ENCODE measurements at regions not wholly inside any gene's neighbourhood (a gene's known extent, or its start where the extent isn't known, plus 50 kb on each side); places are given as distances from the start of the nearest gene placed in this dataset.
"Not testable (repeated sequence)": the region's sequence is repeated elsewhere in the genome, so short reads cannot be mapped to it uniquely, and the experiment has no call there.

GRCh38 chr17:54518706-54519105 is 381.9 kb upstream of the TOM1L1 start:
- no peak for DNase-seq

DNA sequence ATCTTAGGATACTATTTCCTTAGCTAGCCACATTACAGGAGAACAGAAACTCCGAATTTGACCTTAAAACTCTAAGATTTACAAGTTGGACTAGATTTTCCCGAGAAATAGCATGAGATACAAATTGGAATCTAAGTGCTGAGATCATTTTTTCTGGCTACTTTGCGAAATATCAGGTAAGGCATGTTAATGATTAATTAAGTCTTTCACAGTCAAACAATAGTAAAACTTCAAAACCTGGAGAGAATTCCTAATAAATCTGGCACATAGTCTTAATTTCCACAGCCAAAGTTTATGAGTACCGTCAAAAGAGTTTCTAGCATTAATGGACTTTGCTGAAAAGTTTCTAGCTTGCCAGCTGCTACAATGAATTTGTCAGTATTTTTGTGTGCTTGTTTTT is 379.5 kb upstream of the TOM1L1 start:
- no peak for DNase-seq

DNA sequence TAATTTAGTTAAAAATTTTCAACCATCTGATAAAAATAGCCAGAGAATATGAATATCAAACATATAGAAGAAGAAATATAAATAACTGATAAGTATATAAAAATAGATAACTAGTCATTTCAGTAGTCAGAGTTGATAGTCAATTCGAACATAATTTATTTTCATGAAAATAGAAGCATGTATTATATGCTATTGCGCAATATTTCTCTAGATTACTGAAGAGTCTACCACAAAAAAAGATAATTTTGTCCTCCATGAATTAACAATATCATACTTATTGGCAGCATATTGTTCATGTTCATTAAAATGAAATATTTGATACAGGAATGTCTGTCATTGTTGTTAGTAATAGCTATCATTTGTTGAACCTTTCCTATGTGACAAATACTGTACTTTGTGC is 376.2 kb upstream of the TOM1L1 start:
- DNase-seq: no peak

DNA sequence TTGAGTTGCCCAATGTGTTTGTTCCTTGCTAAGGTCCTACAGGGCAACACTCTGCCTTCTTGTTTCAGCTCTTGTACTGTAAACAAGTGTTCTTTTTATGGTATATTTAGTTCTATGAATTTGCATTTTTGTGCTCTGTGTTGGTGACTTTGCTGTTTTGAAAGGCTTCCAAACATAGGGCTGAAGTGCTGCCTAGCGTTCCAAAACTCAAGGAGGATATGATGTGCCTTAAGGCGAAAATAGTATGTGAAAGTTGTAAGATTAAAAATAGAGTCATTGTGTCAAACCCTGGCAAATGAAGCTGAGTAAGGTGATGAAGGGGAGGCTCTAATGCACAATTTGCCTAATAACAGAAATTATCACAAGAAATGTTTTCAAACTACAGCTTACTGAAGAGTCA is 372.7 kb upstream of the TOM1L1 start:
- DNase-seq: no peak

GRCh38 chr17:54530398-54530797 is 370.3 kb upstream of the TOM1L1 start:
- no peak for DNase-seq

- no peak for DNase-seq
Measured at GRCh38 chr17:54536306-54536705, 364.3 kb upstream of the TOM1L1 start.

DNA sequence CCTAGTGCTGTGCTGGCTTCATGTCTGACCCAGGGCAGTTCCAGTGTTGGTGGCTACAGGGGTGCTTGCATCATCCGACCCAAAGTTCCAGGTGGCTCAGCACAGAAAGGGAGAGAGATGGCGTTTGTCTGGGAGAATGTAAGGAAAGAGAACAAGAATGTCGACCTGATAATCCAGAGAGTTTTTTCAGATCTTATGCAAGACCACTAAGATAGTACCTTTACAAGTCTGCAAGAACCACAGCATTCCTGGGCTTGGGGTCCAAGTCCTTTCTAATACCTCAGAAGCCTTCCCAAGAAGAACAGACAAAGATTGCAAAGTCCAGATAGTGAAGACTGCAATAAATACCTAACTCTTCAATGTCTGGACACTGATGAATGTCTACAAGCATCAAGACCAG is 363.0 kb upstream of the TOM1L1 start:
- no peak for DNase-seq

DNA sequence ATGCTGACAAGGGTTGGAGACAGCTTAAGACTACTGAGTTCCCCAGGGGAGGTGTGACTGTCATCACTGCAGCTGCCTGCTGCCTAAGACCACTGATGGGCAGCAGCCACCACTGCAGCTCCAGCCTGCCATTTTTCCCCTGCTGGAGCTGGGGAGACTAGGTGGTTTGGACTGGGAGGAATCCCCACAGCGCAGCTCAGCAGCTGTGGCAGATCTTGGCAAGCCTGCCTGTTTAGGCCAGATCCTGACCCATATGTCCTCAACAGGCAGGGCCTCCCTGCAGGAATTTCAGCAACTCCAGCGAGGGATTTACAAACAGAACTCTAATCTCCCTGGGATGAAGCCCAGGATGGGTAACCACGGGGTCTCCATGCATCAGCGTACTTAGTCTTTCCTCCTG is 356.4 kb upstream of the TOM1L1 start:
- DNase-seq: no peak

DNA sequence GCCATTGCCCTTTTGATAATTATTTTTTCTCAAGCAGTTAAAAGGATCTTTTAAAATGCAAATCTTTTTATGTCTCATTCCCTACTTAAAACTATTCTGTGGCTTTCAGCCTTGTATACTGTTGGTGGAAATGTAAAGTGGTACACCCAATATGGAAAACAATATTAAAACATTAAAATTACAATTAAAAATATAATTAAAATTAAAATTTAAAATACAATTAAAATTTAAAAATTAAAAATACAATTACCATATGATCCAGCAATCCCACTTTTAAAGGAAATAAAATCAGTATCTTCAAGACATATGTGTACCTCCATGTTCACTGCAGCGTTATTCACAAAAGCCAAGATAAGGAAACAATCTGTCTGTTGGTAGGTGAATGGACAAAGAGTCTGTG is 340.8 kb upstream of the TOM1L1 start:
- DNase-seq: no peak

GRCh38 chr17:54608634-54609155 is 292.0 kb upstream of the TOM1L1 start:
- DNase-seq: no peak

GRCh38 chr17:54620399-54620978 is 280.2 kb upstream of the TOM1L1 start:
- no peak for DNase-seq

- no peak for DNase-seq
Measured at GRCh38 chr17:54623746-54624145, 276.9 kb upstream of the TOM1L1 start.

- no peak for DNase-seq
Measured at GRCh38 chr17:54626146-54626703, 274.4 kb upstream of the TOM1L1 start.

- not testable (repeated sequence) for DNase-seq
Measured at GRCh38 chr17:54639426-54639825, 261.2 kb upstream of the TOM1L1 start.

- DNase-seq: no peak
Measured at GRCh38 chr17:54662978-54663876, 237.4 kb upstream of the TOM1L1 start.

- no peak for DNase-seq
Measured at GRCh38 chr17:54666559-54666958, 234.1 kb upstream of the TOM1L1 start.

- DNase-seq: no peak
Measured at GRCh38 chr17:54678158-54678557, 222.5 kb upstream of the TOM1L1 start.

- no peak for DNase-seq
Measured at GRCh38 chr17:54680410-54680809, 220.2 kb upstream of the TOM1L1 start.

- DNase-seq: no peak
Measured at GRCh38 chr17:54694287-54694887, 206.3 kb upstream of the TOM1L1 start.

GRCh38 chr17:54712798-54713197 is 187.9 kb upstream of the TOM1L1 start:
- not testable (repeated sequence) for DNase-seq

DNA sequence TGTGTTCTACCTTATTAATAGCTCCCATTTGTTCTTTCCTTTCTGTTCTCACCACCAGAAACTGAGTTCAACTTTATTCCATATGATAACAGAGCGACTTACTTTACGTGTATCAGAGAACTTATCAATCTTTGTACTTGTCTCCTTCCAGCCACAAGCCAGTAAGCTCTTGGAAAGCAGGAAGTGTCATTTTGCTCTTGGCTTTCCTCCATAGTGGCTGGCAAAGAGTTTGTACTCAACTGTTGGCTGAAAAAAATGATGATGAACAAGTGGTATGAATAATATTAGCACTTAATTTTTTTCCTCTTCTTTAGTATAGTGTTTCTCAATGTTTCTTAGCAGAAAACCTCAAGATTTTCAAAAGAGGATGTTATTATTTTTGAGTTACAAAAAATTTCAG is 182.4 kb upstream of the TOM1L1 start:
- no peak for DNase-seq

GRCh38 chr17:54727624-54728023 is 173.0 kb upstream of the TOM1L1 start:
- DNase-seq: no peak

GRCh38 chr17:54736573-54736972 is 164.1 kb upstream of the TOM1L1 start:
- no peak for DNase-seq
